Stomach (tissue), 8 donors: ENCODE measurements at regions not wholly inside any gene's neighbourhood (a gene's known extent, or its start where the extent isn't known, plus 50 kb on each side); places are given as distances from the start of the nearest gene placed in this dataset.

Experiments used
- DNase-seq, 2 donors: peaks; one replicate each; pipeline versions ENCODE4 v3.0.0 to v3.0.0-alpha.2; 2013 to 2019
- H3K27ac ChIP-seq, 5 donors: fragments of 200-600 bp in 4 of 5; sonication (generic) in 4 of 5; one replicate each; pipeline ENCODE4 v1.5.1; 2013 to 2019; ENCODE audit warnings: mild to moderate bottlenecking in 1 of 5, moderate library complexity in 1 of 5
- H3K27me3 ChIP-seq, 3 donors: fragments of 200-600 bp; sonication (generic); one replicate each; pipeline ENCODE4 v1.5.1; 2017 to 2019; ENCODE audit warnings: mixed run types in 1 of 3
- H3K36me3 ChIP-seq, 4 donors: fragments of 200-600 bp; sonication (generic); 1 replicate in 3 of 4; 2 replicates in 1 of 4; pipeline ENCODE4 v1.5.1; 2016 to 2019
- H3K4me1 ChIP-seq, 4 donors: fragments of 200-600 bp; sonication (generic); one replicate each; pipeline ENCODE4 v1.5.1; 2016 to 2019
- H3K4me3 ChIP-seq, 4 donors: fragments of 200-600 bp; sonication (generic) in 3 of 4; one replicate each; pipeline ENCODE4 v1.5.1; 2016 to 2019; ENCODE audit warnings: mild to moderate bottlenecking in 1 of 4
- H3K9me3 ChIP-seq, 4 donors: fragments of 200-600 bp; sonication (generic); one replicate each; pipeline ENCODE4 v1.5.1; 2016 to 2019
- EP300 ChIP-seq: sonication (generic); formaldehyde crosslinking; IDR thresholded peaks from one replicate; pipeline ENCODE4 v1.6.1; 2017; ENCODE audit warnings: antibody characterized with exemption
- POLR2A ChIP-seq, 4 donors: fragments of 450-650 bp; IDR thresholded peaks; one replicate each; pipeline ENCODE4 v1.6.1; 2016; ENCODE audit warnings: antibody characterized with exemption in 4 of 4, control low read depth in 2 of 4, mild to moderate bottlenecking in 1 of 4, moderate library complexity in 1 of 4
- POLR2AphosphoS5 ChIP-seq, 3 donors: sonication (generic); formaldehyde crosslinking; IDR thresholded peaks; one replicate each; pipeline ENCODE4 v1.6.1; 2016; ENCODE audit warnings: antibody characterized with exemption in 3 of 3
- WGBS, 5 donors: extraction: QIAGEN DNeasy Blood & Tissue Kit in 3 of 5; methylation state at CpG; one replicate each; pipeline versions ENCODE4 v1.1.5 to v1.1.7; 2013 to 2018; 5-methylcytosine and 5-hydroxymethylcytosine counted together
- intact Hi-C: fragments of 100-400 bp; cut with DNase I; formaldehyde crosslinking; loops from one replicate; pipeline ENCODE4 v1.15.1; 2023; ENCODE audit warnings: low total_unique reads
- TF ChIP-seq, protein P1 (sequence below), 7 experiments: fragments of 450-650 bp in 4 of 7; fragments of 200-600 bp in 3 of 7; sonication (generic) in 3 of 7; IDR thresholded peaks; one replicate each; pipeline ENCODE4 v1.5.1; 2016 to 2019; ENCODE audit warnings: antibody characterized with exemption in 7 of 7, control low read depth in 2 of 7, mild to moderate bottlenecking in 1 of 7
- donor health status: healthy with polysubstance abuse.
- donor health status: Bipolar disorder and iron deficiency.
- donor health status: healthy.

DNA sequence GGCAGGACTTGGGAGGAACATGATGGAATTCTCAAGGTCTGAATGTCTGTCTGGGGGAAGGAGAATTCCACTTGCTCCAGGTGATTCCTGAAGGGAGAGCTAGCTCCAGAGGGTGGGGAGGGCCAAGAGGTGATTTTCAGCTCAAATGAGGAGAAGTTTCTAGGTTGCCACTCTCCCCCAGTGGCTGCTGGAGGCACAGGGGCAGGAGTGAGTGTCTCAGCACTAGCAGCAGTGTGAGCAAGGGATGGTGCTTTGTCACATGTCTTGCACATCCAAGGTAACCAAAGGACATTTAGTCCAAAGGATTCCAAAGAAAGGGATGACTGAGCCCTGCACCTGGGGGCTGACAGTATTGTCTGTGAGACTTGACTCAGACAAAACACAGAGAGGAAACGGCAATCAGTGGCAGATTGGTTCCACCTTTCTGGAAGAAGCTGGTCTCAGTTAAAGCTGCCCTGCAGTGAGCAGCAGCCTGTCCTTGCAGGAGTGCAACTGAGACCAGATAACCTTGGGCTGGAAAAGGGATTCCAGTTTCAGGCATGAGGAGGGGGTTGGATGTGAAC, 51.2 kb upstream of the PCBD1 start:
- Histone ChIP-seq H3K36me3 (no peaks in the 10 kb centered on the region), H3K4me1 (peaks cover 0 to 7% (median 0%) of the 10 kb centered on the region in 4 donors), H3K4me3 (no peak overlapping the region), H3K27me3 (peaks cover 0 to 8% (median 0%) of the 10 kb centered on the region in 3 donors), H3K9me3 (no peaks in the 10 kb centered on the region), H3K27ac (no peak overlapping the region)
- WGBS, 5 donors = 40 to 70% (median 60%) methylated on average over 1 of the region's 1 CpG
- TF ChIP-seq EP300 (no peak), POLR2A (IDR thresholded peaks at IDR 0.05) (no peak), POLR2AphosphoS5 (IDR thresholded peaks at IDR 0.05) (no peak)
- TF ChIP-seq, protein P1, sequence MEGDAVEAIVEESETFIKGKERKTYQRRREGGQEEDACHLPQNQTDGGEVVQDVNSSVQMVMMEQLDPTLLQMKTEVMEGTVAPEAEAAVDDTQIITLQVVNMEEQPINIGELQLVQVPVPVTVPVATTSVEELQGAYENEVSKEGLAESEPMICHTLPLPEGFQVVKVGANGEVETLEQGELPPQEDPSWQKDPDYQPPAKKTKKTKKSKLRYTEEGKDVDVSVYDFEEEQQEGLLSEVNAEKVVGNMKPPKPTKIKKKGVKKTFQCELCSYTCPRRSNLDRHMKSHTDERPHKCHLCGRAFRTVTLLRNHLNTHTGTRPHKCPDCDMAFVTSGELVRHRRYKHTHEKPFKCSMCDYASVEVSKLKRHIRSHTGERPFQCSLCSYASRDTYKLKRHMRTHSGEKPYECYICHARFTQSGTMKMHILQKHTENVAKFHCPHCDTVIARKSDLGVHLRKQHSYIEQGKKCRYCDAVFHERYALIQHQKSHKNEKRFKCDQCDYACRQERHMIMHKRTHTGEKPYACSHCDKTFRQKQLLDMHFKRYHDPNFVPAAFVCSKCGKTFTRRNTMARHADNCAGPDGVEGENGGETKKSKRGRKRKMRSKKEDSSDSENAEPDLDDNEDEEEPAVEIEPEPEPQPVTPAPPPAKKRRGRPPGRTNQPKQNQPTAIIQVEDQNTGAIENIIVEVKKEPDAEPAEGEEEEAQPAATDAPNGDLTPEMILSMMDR (IDR thresholded peaks at IDR 0.05) = no peak
- DNase-seq = no peak
- intact Hi-C loops = loop anchor here (10.0 kb wide), 1 partner anchor 255 kb away; no protein-coding TSS in a partner anchor

DNA sequence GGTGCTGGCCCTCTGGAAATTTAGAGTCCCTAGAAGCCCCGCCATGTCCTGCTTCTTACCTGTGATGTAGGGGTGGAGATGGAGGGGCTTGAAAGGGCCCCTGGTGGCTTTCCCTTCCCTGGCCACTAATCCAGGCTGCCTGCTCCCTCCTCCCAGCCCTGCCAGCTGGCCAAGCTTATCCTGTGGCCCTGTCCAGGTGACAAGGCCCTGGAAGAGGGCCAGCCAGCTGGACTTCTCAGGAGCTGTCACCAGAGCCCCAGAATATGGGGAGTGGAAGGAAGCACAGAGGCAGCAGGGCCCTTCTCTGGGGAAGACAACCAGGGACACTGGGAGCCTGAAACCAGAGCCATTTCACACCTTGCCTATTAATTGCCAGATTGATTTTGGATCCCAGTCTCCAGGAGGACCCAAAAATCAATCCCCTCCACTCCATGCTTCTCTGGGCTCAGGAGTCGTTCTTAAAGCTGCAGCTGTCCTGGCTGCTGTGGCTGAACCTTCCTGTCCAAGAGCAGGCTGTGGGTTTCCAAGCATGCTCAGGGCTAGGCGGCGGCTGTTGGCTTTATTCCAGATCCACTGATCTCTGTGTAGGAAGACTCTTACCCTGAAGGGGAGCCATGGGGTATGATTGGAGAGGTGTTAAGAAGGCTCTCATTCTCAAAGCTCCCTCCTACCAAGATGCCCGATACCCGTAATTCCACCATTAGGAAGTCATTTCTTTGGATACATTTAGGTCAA, 52.6 kb upstream of the PCBD1 start:
- 52 to 62% (median 59%) methylated on average over 6 of the region's 6 CpGs for WGBS, 5 donors
- Histone ChIP-seq H3K27me3 (no peaks in the 10 kb centered on the region), H3K27ac (no peak overlapping the region), H3K4me3 (no peak overlapping the region), H3K4me1 (peaks cover 0 to 7% (median 0%) of the 10 kb centered on the region in 4 donors), H3K9me3 (no peaks in the 10 kb centered on the region), H3K36me3 (no peaks in the 10 kb centered on the region)
- intact Hi-C loops = no loop called here
- TF ChIP-seq POLR2AphosphoS5 (IDR thresholded peaks at IDR 0.05) (no peak), EP300 (no peak), POLR2A (IDR thresholded peaks at IDR 0.05) (no peak)
- TF ChIP-seq, protein P1 (IDR thresholded peaks at IDR 0.05) = no peak
- peak; percentile 70 to 72 for DNase-seq

DNA sequence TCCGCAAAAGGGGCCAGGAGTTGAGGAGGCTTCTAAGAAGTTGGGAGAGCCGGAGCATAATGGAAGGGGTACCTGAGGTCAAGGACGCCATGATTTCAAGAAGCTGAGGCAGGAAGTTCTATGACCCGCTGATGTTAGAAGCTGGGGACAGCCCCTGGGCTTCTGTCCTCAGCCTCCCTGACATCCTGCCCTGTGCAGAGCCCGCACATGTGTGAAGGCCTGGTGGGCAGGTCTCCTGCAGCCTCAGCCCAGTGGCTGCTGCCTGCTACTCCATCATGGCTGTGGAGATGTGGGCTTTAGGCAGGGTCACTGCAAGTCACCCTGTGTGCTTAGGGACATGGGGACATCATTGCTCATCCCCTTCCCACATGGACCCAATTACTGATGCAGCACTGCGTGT, 53.8 kb upstream of the PCBD1 start:
- intact Hi-C loops = no loop called here

DNA sequence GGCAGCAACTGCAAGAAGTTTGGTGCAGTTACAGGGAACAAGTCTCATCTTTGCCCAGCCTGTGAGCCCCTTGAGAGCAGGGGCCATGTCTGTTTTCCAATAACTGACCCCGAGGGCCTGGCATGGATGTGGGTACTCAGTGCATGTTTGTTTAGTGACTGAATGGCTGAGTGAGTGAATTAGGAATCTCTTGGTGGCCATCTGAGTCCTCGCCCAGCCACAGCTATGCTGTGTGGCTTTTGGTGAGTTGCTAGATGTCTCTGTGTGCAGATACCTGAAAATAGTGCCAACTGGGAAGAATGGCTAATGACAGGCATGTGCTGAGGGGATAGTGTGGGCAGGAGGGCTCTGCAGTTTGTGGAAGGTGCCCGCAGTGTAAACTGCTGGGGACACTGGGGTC, 54.4 kb upstream of the PCBD1 start:
- H3K9me3 ChIP-seq = no peaks in the 10 kb centered on the region
- intact Hi-C loops = no loop called here
- H3K36me3 ChIP-seq = no peaks in the 10 kb centered on the region
- WGBS, 5 donors = 74 to 91% (median 81%) methylated on average over 3 of the region's 3 CpGs
- peaks cover 0 to 7% (median 0%) of the 10 kb centered on the region in 4 donors for H3K4me1 ChIP-seq
- DNase-seq = no peak
- H3K27ac ChIP-seq = no peak overlapping the region
- TF ChIP-seq POLR2AphosphoS5 (IDR thresholded peaks at IDR 0.05) (no peak), POLR2A (IDR thresholded peaks at IDR 0.05) (no peak), EP300 (no peak)
- TF ChIP-seq, protein P1 (IDR thresholded peaks at IDR 0.05) = no peak
- H3K27me3 ChIP-seq = no peaks in the 10 kb centered on the region
- H3K4me3 ChIP-seq = no peak overlapping the region

More for the DNA sequence above, 53.8 kb upstream of the PCBD1 start:
- Histone ChIP-seq H3K9me3 (no peaks in the 10 kb centered on the region), H3K4me3 (no peak overlapping the region), H3K27me3 (no peaks in the 10 kb centered on the region), H3K36me3 (no peaks in the 10 kb centered on the region), H3K4me1 (peaks cover 0 to 7% (median 0%) of the 10 kb centered on the region in 4 donors), H3K27ac (no peak overlapping the region)
- no peak for TF ChIP-seq EP300
- TF ChIP-seq, protein P1 (IDR thresholded peaks at IDR 0.05) = no peak
- TF ChIP-seq POLR2AphosphoS5 (IDR thresholded peaks at IDR 0.05) = no peak
- no peak for TF ChIP-seq POLR2A (IDR thresholded peaks at IDR 0.05)
- DNase-seq = no peak
- WGBS, 5 donors = 88 to 95% (median 92%) methylated on average over 5 to 6 of the region's 6 CpGs
